Breast epithelium (tissue), 3 donors: ENCODE measurements at regions not wholly inside any gene's neighbourhood (a gene's known extent, or its start where the extent isn't known, plus 50 kb on each side); places are given as distances from the start of the nearest gene placed in this dataset.

Source experiments
- CTCF ChIP-seq, 3 donors: fragments of 450-650 bp; IDR thresholded peaks; one replicate each; pipeline ENCODE4 v1.5.1; 2016 to 2017; ENCODE audit warnings: antibody characterized with exemption in 3 of 3, mild to moderate bottlenecking in 3 of 3, moderate library complexity in 3 of 3
- POLR2A ChIP-seq: fragments of 450-650 bp; IDR thresholded peaks from one replicate; pipeline ENCODE4 v1.6.1; 2016; ENCODE audit warnings: antibody characterized with exemption, mild to moderate bottlenecking, moderate library complexity
- POLR2AphosphoS5 ChIP-seq, 3 donors: sonication (generic); formaldehyde crosslinking; IDR thresholded peaks; one replicate each; pipeline ENCODE4 v1.6.1; 2017; ENCODE audit warnings: antibody characterized with exemption in 3 of 3

GRCh38 chr2:111685342-111685741 lies 198.7 kb downstream of the ANAPC1 start:
- TF ChIP-seq POLR2A (no peak), CTCF (IDR thresholded peaks at IDR 0.05) (no peak), POLR2AphosphoS5 (IDR thresholded peaks at IDR 0.05) (no peak)
